MM.1S (cell line): ENCODE measurements at regions not wholly inside any gene's neighbourhood (a gene's known extent, or its start where the extent isn't known, plus 50 kb on each side); places are given as distances from the start of the nearest gene placed in this dataset.

ENCODE experiments used
- DNase-seq: peaks from one replicate; pipeline ENCODE4 v3.0.0-alpha.2; 2015
- H2AFZ ChIP-seq: fragments of 300-600 bp; sonication (generic); 2 replicates; pipeline ENCODE4 v1.6.0; 2016; ENCODE audit warnings: antibody characterized with exemption, low read length
- H3F3A ChIP-seq: fragments of 300-600 bp; sonication (generic); 2 replicates; pipeline ENCODE4 v1.6.1; 2016; ENCODE audit warnings: mild to moderate bottlenecking, antibody characterized with exemption, low read length, moderate library complexity, mixed read lengths; ENCODE audit not compliant: insufficient read depth
- H3K27ac ChIP-seq: fragments of 300-600 bp; sonication (generic); 2 replicates; pipeline ENCODE4 v1.5.1; 2016; ENCODE audit warnings: mild to moderate bottlenecking, low read length
- H3K27me3 ChIP-seq: fragments of 300-600 bp; sonication (generic); replicated peaks from 2 replicates; pipeline ENCODE4 v1.6.0; 2016; ENCODE audit warnings: low read length; ENCODE audit not compliant: insufficient read depth
- H3K36me3 ChIP-seq: fragments of 300-600 bp; sonication (generic); replicated peaks from 2 replicates; pipeline ENCODE4 v1.6.1; 2016; ENCODE audit warnings: mild to moderate bottlenecking, low read length, mixed read lengths; ENCODE audit not compliant: insufficient read depth
- H3K4me1 ChIP-seq: fragments of 300-600 bp; sonication (generic); 2 replicates; pipeline ENCODE4 v1.6.1; 2016; ENCODE audit warnings: low read length, mixed read lengths
- H3K4me2 ChIP-seq: fragments of 300-600 bp; sonication (generic); 2 replicates; pipeline ENCODE4 v1.6.0; 2016; ENCODE audit warnings: low read depth, low read length
- H3K4me3 ChIP-seq: fragments of 300-600 bp; sonication (generic); 2 replicates; pipeline ENCODE4 v1.5.1; 2016; ENCODE audit warnings: low read length, mixed read lengths
- H3K79me2 ChIP-seq: fragments of 300-600 bp; sonication (generic); 2 replicates; pipeline ENCODE4 v1.6.1; 2016; ENCODE audit warnings: mixed run types, low read length, mixed read lengths
- H3K9ac ChIP-seq: fragments of 300-600 bp; sonication (generic); 2 replicates; pipeline ENCODE4 v1.6.1; 2016; ENCODE audit warnings: low read length, mixed read lengths
- H3K9me2 ChIP-seq: fragments of 300-600 bp; sonication (generic); replicated peaks from 2 replicates; pipeline ENCODE4 v1.6.1; 2016; ENCODE audit warnings: mild to moderate bottlenecking, low read length, mixed read lengths; ENCODE audit not compliant: insufficient read depth
- H3K9me3 ChIP-seq: fragments of 300-600 bp; sonication (generic); replicated peaks from 2 replicates; pipeline ENCODE4 v1.6.1; 2016; ENCODE audit warnings: mild to moderate bottlenecking, low read length, mixed read lengths; ENCODE audit not compliant: insufficient read depth
- H4K20me1 ChIP-seq: fragments of 300-600 bp; sonication (generic); 2 replicates; pipeline ENCODE4 v1.6.1; 2016; ENCODE audit warnings: mild to moderate bottlenecking, low read length, moderate library complexity, mixed read lengths; ENCODE audit not compliant: insufficient read depth
- CTCF ChIP-seq: fragments of 300-600 bp; sonication (generic); IDR thresholded peaks from 2 replicates; pipeline ENCODE4 v1.5.1; 2016; ENCODE audit warnings: antibody characterized with exemption, low read length, mixed read lengths
- EZH2 ChIP-seq: fragments of 300-600 bp; sonication (generic); optimal IDR thresholded peaks from 2 replicates; pipeline ENCODE3; 2017; ENCODE audit warnings: low read depth, mild to moderate bottlenecking, antibody characterized with exemption, low read length, mixed read lengths
- EZH2phosphoT487 ChIP-seq: fragments of 300-600 bp; sonication (generic); IDR thresholded peaks from 2 replicates; pipeline ENCODE4 v1.6.1; 2018; ENCODE audit warnings: antibody characterized with exemption, low read length

- no peak overlapping the region for H2AFZ ChIP-seq
- H3K79me2 ChIP-seq = no peaks in the 10 kb centered on the region
- no peak overlapping the region for H3K9ac ChIP-seq
- no peak overlapping the region for H3K4me3 ChIP-seq
- no peaks in the 10 kb centered on the region for H3K9me3 ChIP-seq
- no peak overlapping the region for H3K27ac ChIP-seq
- H4K20me1 ChIP-seq = no peaks in the 10 kb centered on the region
- no peaks in the 10 kb centered on the region for H3K36me3 ChIP-seq
- H3K9me2 ChIP-seq = no peaks in the 10 kb centered on the region
- H3K4me1 ChIP-seq = no peaks in the 10 kb centered on the region
- no peaks in the 10 kb centered on the region for H3F3A ChIP-seq
- no peak overlapping the region for H3K4me2 ChIP-seq
- no peak for TF ChIP-seq EZH2phosphoT487
- no peak for TF ChIP-seq CTCF
- no peak for TF ChIP-seq EZH2
- no peak for DNase-seq
- H3K27me3 ChIP-seq = no peaks in the 10 kb centered on the region
Observed at GRCh38 chr6:125489579-125490285, 188.0 kb upstream of the HDDC2 start.

- H3K4me3 ChIP-seq = no peak overlapping the region
- no peaks in the 10 kb centered on the region for H3K4me1 ChIP-seq
- no peaks in the 10 kb centered on the region for H3K9me2 ChIP-seq
- H3F3A ChIP-seq = no peaks in the 10 kb centered on the region
- H2AFZ ChIP-seq = no peak overlapping the region
- H3K79me2 ChIP-seq = no peaks in the 10 kb centered on the region
- no peak overlapping the region for H3K4me2 ChIP-seq
- no peaks in the 10 kb centered on the region for H4K20me1 ChIP-seq
- no peak overlapping the region for H3K9ac ChIP-seq
- no peaks in the 10 kb centered on the region for H3K27me3 ChIP-seq
- H3K27ac ChIP-seq = no peak overlapping the region
- TF ChIP-seq EZH2 (no peak), EZH2phosphoT487 (no peak), CTCF (no peak)
- H3K9me3 ChIP-seq = no peaks in the 10 kb centered on the region
- no peak for DNase-seq
- H3K36me3 ChIP-seq = no peaks in the 10 kb centered on the region
Observed at GRCh38 chr6:125491860-125492618, 190.3 kb upstream of the HDDC2 start.

GRCh38 chr6:125498606-125499005 is 196.8 kb upstream of the HDDC2 start:
- no peak for DNase-seq
- no peak for TF ChIP-seq EZH2phosphoT487
- no peak for TF ChIP-seq EZH2
- TF ChIP-seq CTCF = no peak
- Histone ChIP-seq H3K27me3 (no peaks in the 10 kb centered on the region), H4K20me1 (no peaks in the 10 kb centered on the region), H3K9me2 (no peaks in the 10 kb centered on the region), H3K4me3 (no peak overlapping the region), H2AFZ (no peak overlapping the region), H3K36me3 (no peaks in the 10 kb centered on the region), H3K27ac (no peak overlapping the region), H3F3A (no peaks in the 10 kb centered on the region), H3K9me3 (no peaks in the 10 kb centered on the region), H3K9ac (no peak overlapping the region), H3K4me2 (no peak overlapping the region), H3K4me1 (no peaks in the 10 kb centered on the region), H3K79me2 (no peaks in the 10 kb centered on the region)
